ENCODE measurements at regions not wholly inside any gene's neighbourhood (a gene's known extent, or its start where the extent isn't known, plus 50 kb on each side); places are given as distances from the start of the nearest gene placed in this dataset.
"Not testable (repeated sequence)": the region's sequence is repeated elsewhere in the genome, so short reads cannot be mapped to it uniquely, and the experiment has no call there.

- DNase-seq: no peak
Observed at GRCh38 chr12:125515887-125516286, 450.7 kb downstream of the AACS start.

- no peak for DNase-seq
Observed at GRCh38 chr12:125518074-125518473, 452.8 kb downstream of the AACS start.

GRCh38 chr12:125519026-125519651 is 453.9 kb downstream of the AACS start:
- DNase-seq: no peak

GRCh38 chr12:125525879-125526278 is 460.6 kb downstream of the AACS start:
- DNase-seq: no peak

DNA sequence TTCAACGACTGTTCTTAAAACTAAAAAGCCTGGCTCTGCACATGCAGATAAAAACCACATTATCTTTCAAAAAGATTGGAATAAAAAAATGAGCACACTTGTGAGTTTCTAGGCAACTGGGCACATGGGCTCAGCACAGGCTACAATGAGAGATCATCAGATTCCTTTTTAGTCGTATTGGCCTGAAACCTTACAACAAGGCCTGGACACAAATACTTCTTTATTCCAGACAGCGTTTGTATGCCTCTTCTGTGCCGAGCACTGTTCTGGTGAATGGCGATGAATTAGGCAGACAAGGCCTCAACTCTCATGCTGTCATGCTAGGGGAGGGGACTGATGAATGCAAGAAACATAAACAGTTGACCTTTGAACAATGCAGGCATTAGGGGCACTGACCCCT is 463.0 kb downstream of the AACS start:
- no peak for DNase-seq

DNA sequence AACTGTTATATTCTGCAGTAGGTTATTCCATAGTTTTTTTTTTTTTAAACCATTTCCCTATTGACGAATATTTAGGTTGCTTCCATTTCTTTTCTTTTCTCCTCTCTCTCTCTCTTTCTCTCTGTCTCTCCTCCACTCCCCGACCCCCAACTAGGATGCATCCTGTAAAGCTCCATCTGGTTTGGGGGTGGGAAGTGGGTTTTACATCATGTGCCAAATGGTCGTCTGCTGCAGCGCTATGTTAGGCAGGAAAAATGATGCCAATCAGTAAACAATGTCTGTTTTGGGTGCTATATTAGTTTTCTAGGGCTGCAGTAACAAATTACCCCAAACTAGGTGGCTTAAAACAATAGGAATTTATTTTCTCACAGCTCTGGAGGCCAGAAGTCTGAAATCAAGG is 465.0 kb downstream of the AACS start:
- DNase-seq: no peak

GRCh38 chr12:125530876-125531275 is 465.6 kb downstream of the AACS start:
- no peak for DNase-seq

DNA sequence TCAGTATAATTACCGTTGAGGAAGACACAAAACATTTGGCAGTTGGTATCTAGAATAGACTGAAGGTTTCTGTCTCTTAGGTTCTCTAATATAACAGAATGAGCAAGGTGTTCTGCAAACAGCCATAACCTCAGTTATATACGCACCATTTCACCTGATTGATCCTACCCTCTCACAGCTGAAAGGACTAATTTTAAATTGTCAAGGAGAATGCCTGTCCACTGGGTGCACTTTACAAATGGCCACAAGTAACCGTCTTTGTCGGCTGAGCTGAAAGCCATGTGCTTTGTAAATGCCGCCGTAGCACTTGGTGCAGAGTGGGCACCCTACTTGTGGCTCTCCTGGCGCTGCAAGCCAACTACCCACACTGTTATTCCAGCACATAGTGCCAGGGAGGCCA is 466.3 kb downstream of the AACS start:
- no peak for DNase-seq

- DNase-seq: no peak
Observed at GRCh38 chr12:125533434-125534029, 468.3 kb downstream of the AACS start.

GRCh38 chr12:125538401-125539199 is 473.4 kb downstream of the AACS start:
- no peak for DNase-seq

- DNase-seq: no peak
Observed at GRCh38 chr12:125540580-125541204, 475.5 kb downstream of the AACS start.

- DNase-seq: no peak
Observed at GRCh38 chr12:125544960-125545359, 479.7 kb downstream of the AACS start.

- no peak for DNase-seq
Observed at GRCh38 chr12:125549171-125549570, 483.9 kb downstream of the AACS start.

- DNase-seq: no peak
Observed at GRCh38 chr12:125549836-125550235, 484.6 kb downstream of the AACS start.

DNA sequence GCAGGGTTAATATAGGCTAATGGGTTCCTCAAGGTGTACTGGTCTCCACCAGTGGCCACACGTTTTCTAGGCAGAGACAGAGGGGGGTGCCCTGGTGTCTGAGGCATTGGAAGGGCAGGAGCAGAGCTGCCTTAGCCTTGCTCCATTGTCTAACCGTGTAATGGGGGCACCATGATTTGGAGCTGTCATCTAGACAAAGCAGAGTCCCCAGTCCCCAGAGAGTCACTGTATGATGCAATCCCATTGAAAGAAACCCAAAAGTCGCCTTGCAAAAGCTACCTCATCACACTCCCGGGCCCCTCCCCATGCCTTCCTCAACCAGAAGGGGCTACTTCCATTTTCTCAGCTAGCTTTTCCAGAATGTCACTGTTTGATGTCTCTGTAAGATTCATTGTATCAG is 487.1 kb downstream of the AACS start:
- DNase-seq: no peak

DNA sequence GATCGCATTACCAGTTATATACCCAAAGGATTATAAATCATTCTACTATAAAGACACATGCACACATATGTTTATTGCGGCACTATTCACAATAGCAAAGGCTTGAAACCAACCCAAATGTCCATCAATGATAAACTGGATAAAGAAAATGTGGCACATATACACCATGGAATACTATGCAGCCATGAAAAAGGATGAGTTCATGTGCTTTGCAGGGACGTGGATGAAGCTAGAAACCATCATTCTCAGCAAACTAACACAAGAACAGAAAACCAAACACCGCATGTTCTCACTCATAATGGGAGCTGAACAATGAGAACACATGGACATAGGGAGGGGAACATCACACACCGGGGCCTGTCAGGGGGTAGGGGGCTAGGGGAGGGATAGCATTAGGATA is 495.8 kb downstream of the AACS start:
- not testable (repeated sequence) for DNase-seq

DNA sequence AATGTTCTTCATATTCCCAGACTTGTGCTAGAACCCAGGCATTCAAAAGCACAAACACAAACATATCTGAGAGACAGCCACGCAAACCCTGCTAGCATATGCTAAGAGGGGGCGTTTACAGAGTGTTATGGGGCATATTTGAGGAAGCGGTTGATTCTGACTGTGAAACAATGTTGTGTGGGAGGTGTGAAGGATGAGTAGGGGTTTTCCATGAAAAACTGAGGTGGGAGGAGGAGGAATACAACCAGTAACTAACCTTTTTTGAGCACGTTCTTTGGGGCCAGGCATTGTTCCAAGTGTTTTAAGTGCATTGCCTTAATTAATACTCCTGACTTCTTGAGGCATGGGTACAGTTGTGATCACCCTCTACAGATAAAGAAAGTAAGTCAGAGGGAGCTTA is 499.5 kb downstream of the AACS start:
- no peak for DNase-seq

DNA sequence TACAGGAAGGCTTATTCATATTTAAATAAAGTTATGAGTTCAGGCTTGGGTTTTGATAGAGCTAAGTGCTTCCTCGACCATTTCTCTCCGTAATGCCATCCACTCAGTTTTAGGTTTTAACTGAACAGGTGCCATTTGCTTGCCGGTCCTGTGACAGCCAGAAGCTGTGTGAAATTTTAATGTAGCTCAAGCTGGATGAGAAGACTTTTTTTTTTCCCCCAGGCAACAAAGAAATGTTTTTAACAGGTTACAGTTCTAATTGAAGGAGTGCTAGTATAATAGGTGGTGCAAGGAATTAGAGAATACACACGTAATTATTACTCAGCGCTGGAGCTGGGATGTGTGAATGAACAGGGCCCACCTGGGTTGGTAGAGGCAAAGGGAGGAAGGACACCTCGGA is 502.3 kb downstream of the AACS start:
- no peak for DNase-seq

- DNase-seq: no peak
Observed at GRCh38 chr12:125568306-125568705, 503.1 kb downstream of the AACS start.

DNA sequence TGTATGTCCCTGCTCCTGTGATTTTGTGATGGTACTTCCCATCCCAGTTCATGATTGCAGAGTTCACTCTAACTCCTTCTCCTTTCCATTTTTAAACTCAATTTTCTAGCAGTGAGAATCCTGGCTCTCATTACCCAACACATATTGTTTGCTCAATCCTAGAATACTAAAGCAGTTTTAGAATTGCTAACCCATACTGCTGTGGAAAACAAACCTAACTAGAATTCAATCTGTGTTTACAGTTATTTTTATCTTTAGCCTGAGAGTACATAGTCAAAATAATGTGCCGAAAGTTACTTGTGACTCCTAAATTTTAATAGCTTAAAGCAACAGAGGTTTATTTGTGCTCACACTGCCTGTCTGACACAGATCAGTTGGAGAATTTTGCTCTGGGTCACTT is 508.0 kb downstream of the AACS start:
- no peak for DNase-seq

DNA sequence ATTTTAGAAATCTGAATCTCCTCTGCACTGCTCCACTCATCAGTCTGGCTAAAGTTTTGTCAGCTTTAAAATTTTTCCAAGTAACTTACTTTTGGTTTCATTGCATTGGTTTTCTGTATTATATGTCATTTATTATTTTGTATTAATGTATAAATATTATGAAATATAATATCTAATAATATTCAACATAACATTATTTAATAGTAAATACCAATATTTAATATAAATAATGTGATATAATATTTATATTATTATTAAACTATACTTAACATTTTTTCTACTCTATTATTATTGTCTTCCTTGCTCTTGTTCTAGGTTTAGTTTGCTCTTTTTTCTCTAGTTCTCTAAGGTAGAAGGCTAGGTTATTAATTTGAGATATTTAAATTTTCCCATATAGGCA is 512.1 kb downstream of the AACS start:
- DNase-seq: no peak

DNA sequence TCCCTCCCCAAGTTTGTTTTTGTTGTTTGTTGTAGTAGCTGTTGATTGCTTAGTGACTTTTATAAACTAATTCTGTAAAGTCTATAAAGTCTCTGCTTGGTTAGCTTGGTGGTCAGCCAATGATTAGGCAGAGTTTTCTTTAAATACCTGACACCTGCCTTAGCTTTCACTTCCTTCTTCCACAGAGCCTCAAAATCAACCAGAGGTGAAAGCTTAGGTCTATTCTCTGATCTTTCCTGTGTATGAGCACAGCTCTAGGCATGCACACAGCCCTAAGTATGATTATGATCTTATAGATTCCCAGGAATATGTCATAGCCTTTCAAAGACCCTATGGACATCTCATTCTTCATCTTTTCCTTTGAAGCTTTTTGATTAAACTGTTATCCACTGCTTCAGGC is 514.7 kb downstream of the AACS start:
- no peak for DNase-seq

DNA sequence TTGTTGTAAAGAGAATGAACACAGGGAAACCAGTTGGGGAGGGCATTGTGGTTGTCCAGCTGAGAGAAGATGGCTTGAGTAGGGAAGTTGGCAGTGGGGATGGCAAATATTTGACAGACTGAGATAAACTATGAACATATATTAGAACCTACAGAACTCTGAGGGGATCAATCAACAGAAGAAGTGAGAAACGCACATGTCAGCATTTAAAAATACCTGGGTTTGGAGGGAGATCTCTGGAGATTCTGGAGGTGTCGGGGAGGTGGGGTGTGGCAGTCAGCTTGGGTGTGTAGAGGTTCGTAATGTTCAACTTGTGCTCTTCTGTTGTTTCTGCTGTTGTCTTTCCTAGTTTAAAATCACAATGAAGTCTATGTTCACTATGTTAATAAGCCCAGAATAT is 517.8 kb downstream of the AACS start:
- no peak for DNase-seq

DNA sequence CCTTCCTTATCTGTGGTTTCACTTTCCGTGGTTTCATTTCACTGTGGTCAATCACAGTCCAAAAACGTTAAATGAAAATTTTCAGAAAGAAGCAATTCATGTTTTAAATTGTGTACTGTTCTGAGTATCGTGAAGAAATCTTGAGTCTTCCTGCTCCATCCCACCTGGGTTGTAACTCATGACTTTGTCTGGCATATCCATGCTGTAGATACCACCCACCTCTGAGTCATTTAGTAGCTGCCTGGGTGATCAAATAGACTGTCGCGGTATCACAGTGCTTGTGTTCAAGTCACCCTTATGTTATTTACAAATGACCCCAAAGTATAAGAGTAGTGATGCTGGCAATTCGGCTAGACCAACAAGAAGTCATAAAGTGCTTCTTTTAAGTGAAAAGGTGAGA is 521.2 kb downstream of the AACS start:
- no peak for DNase-seq

Data from NCI-H2107 (cell line).